IPS-NIHi7 (cell line): ENCODE measurements at regions not wholly inside any gene's neighbourhood (a gene's known extent, or its start where the extent isn't known, plus 50 kb on each side); places are given as distances from the start of the nearest gene placed in this dataset.

ENCODE experiments used
- DNase-seq: peaks from one replicate; pipeline ENCODE4 v3.0.0; 2012; ENCODE audit warnings: mixed read lengths; ENCODE audit errors: extremely low spot score

DNA sequence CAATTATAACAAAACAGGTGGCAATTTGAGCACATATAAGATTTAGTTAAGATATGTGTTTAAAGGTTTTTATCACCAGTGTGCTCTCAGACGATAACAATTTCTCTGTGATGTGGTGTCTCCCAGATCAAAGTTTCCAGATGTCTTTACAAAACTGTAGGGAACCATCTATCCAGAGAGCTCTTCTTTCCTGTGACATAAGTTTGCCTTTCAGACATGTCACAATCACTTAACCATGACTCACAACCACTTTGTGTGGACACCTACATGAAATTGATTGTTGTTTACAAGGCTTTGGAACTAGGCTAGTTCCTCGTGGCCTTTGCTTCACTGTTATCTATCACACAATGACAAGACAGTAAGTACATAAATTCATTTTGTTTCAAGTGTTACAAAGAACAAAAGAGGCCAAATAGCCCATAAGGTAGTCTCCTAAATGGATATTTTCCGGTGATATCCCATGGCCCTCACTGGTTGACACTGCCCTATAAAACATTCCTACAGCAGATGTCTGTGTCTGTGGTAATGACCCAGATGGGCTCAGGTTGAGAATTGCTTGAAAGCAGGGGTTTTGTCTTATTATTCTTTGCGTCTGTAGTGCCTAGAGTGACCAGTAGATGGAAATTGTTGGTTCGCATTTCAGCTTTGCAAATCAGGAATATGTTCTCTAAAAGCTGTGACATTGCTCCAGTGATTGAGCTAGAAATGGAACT, 297.8 kb upstream of the FAM241A start:
- no peak for DNase-seq

DNA sequence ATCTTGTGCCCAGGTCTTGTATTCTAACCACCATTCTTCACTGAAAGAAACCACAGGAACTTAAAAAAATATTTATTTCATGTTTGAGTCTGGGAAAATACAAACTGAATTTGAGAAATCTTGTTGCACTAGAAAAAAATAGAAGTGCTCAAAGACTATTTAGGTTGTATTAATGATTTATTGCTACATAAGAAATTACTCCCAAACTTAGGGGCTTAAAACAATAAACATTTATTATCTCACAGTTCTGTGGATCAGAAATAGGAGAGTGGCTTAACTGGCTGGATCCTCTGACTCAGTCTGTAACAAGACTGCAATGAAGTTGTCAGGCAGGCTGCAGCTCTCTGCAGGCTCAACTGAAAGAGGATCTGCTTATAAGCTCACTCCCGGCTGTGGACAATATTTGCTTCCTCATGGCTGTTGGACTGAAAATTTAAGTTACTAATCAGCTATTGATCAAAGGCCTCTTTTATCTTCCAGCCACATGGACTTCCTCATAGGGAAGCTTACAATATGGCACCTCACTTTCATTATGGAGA, 295.4 kb upstream of the FAM241A start:
- no peak for DNase-seq

DNA sequence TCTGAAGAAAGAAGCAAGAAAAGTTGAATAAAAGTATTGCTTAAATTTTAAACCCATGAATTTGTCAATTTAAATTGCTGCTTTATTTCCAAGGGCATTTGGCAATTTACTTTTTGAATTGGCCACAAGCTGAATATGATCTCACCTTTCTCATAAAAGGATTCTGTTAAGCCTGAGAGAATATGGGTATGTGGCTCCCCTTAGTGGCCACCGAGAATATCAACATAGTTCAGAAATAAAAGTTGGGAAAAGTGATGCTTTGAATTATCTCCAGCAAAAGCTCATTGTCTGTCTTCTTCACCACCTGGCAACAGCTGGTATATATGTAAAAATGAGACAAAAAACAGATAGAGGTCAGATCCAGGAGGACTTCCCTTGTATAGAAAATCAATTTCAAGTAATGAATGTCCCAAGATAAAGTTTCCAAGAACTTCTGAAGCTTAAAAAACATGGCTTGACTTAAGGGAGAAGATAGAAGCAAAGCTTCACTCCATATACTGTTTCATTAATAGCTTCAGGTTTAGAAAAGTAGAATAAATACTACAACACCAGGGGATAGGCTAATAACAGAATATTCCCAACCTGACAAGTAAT, 290.7 kb upstream of the FAM241A start:
- peak; percentile 23 for DNase-seq

DNA sequence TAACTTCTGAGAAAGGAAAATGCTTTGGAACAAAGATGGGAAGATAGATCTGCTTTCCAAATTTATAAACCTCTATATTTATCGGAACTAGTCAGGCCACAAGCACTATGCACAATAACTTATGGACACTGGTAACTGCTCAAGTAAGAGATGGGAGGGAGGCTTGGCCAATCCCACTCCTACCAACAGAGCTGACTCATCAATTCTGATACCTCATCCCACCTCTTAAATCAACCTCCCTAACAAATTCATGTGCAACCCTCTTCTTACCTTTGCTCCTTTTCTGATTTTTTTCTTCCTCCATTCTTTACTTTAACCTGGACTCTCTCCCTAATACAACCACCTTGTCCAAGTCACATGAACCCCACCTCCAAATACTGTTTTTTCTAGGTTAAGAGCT, 289.9 kb upstream of the FAM241A start:
- no peak for DNase-seq

DNA sequence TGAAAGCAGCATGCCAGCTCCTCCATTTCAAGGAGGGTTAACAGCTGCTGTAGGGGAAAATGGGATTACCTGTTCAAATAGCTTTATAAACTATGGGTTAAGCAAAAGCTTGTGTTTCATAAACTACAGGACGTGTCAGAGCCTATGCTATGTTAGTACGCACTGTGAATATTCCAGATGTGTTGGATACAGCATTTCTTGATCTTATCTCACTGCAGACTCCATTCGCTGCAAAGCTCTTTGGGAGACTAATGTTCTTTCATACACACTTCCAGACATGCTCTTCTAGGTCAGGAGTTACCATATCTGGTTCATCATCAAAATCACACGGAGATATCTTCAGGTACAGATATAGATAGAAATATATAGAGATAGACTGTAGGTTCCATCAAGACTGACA, 281.2 kb upstream of the FAM241A start:
- DNase-seq, result no peak

DNA sequence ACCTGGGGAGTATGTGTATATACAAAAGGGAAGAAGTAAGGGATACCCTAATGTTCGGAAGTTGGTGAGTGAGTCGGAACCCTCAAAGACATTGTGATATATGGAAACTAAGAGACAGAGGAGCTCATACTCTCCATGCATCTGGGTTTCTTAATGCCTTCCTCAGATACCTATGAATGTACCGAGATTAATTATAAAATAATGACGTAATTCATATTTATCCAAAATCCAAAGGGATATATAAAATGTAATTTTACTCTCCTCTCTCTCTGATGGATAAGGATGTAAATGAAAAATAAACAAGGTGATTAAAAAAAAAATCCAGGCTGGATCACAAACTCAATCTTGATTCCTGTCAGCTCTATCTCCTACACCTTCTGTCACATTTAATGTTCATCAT, 275.9 kb upstream of the FAM241A start:
- DNase-seq, result no peak

DNA sequence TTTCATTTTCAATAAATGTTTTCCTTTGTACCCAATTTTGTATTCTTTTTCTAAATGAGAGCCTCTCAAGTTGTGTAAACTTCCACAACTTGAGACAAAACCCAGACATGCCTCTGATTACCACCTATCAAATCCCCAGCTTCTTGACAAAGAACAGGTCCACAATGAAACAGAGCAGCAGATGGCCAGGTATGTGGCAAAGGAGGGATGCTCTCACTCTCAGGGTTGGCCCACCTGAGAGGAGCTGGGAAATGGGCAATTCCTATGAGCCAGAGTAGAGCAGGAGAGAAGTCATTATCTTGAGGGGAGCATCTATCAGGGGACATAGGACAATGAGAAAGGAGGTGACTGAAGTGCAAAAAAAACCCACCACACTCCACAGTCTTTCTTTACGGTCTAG, 273.5 kb upstream of the FAM241A start:
- DNase-seq, result peak; percentile 11

DNA sequence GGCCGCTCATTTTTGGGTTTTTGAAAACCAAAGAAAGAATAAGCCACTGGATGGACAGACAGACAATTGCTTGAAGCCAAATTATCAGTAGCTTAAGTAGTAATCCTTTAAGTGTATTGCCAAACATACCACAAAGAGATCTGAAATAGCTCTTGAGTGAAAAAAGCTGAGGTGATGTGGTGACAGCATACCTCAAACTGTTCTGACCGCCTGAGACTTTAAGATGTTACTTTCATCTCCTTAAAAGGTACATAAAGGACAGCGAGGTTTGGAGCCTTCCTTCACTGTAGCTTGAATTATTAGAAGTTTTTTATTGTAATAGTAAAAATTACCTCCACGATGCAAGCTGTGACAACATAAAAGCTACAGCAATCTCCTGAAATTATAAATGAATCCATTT, 271.5 kb upstream of the FAM241A start:
- DNase-seq, result no peak

DNA sequence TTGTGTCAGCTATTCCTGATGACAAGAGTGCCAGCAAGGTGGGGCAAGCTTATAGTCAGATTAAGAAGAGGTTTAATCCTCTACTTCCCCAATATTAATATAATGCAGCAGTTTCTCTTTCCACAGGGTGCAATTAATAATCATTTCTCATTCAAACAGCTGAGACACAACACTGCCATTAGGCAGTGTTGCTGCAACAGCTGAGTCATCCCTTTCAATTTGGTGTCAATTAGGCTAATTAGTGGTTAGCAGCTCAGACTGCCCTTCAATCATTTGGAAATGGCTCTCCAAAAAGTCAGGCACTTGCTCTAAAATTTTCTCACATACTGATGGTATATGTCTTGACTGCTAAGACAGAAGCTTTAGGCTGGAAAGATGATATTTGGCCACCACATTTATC, 265.7 kb upstream of the FAM241A start:
- no peak for DNase-seq

DNA sequence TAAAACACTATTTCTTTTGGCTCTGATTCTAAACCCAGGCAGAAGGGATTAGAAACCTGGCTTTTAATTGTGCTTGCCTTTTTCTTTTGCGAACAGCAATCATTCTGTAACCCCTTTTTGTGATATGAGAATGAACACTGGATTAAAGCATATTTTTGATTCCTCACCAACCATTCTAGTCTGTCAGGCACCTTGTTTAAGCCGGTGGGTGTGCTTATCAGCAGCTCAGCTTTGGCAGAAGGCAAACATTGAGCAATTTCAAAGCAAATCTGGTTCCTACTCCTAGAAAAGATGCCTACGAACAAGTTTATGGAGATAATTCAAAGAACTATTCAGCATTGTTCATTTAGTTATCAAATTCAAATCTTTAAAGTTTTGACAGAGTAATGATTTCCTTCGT, 265.1 kb upstream of the FAM241A start:
- no peak for DNase-seq

DNA sequence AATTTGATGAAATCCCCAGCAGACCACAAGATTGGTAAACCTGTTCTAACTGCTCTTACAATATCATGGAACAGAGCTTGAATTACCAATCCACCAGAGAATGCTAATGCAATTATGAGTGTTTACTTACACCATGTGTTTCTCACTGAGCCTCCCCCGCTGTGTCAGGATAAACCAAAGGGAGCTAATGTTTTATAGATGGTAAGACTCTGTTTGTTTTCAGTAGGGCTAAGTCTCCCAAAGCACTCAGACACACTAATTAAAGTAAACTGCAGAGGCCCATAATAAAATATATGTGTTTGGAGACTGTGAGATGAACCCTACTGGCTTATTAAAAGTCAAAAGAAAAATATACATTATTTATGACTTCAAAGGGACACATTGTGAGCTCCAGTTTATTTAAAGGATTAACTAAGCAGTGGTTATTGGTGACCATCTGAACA, 261.7 kb upstream of the FAM241A start:
- DNase-seq, result no peak

DNA sequence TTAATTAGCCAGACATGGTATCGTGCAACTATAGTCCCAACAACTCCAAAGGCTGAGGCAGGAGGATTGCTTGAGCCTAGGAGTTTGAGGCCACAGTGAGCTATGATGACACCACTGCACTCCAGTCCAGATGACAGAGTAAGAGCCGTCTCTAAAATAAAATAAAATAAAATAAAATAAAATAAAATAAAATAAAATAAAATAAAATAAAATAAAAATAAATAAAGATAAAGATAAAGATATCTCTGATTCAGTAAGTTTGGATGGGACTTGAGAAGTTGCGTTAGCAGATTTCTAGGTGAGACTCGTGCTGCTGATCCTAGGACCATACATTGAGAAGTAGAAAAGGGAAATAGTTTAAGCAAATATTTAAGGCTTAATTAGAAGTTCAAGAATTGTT, 254.8 kb upstream of the FAM241A start:
- no peak for DNase-seq

DNA sequence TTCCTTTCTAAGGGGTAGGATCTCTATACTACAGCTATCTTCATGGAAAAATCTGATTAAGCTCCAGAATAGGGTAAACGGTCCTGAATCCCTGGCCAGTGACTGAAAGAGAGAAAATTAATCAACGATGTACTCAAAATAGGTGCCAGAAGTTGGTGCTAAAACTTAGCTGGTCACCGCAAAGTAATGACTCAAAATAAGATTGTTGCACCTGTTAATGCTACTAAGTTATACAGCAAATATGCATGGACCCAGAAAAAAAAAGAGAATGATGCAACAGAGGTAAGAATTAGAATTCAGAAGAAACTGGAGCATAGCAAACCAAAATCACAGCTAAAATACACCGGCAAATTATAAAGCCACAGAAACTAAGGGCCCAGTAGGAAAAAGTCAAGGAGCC, 239.7 kb upstream of the FAM241A start:
- DNase-seq, result no peak

DNA sequence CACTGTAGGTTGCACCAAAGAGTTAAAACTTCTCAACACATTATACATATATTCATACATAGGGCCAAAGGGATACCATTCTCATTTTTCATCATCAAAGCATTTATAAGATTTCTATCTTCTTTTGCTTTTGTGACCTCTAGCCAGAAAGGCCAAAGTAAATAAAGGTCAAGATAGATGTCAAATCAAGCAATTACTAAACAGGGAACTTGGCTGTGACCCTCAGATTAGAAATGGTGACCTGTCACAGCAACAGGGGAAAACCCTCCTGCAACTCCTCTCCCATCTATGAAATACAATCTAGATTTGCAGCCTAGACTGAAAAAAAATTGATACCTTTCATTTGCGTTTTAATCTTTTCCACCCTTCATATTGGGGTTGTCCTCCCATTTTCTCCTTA, 225.6 kb upstream of the FAM241A start:
- no peak for DNase-seq

DNA sequence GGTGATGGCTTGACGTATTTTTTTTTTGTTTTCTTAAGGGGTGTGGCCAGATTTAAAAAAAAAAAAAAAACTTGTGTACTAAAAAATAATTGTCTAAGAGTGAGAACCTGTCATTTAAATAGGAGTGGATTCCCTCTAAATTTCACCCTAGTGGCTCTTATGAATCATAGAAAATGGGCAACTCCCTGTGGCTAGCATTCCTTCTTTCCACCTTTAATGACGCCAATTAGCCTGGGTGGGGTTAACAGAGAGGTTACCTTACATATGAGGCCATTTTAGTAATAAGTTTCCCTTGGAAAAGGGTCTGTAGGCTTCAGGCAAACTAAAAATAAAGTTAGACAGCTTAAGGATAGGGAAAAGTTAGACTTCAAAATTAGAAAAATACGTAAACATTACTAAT, 223.5 kb upstream of the FAM241A start:
- no peak for DNase-seq

DNA sequence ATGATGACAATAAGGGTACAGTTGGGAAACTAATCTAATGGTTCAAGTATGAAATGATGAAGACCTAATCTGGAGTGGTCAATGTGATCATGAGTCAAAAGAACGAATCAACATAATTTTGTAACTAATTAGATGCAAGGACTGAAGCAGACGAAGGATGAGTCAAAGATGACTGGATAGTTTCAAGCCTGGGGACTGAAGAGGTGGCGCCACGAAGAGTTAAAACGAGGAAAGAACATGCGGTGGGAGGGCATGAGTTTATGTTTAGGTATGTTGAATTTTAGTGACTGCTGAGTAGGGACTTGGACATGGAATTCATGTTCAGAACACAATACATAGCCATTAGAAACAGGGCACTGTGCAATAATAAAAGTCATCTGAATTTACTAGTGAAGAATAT, 221.5 kb upstream of the FAM241A start:
- no peak for DNase-seq

DNA sequence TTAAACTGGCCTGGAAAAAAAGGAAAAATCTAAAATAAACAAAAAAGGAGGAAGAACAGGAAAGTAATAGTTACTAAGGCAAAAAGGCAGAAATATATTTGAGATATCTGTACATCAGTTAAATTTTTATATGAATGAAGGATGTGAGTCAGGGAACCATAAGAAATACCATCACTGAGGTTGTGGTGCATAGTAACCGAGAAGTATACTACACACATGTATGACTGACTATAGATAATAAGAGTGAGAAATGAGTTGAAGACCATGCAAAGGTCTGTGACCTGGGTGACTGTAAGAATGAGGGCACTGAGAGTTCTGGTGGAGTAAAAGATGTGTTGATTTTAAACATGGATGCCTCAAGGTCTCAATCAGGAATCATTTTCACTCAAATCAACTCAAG, 220.6 kb upstream of the FAM241A start:
- no peak for DNase-seq

DNA sequence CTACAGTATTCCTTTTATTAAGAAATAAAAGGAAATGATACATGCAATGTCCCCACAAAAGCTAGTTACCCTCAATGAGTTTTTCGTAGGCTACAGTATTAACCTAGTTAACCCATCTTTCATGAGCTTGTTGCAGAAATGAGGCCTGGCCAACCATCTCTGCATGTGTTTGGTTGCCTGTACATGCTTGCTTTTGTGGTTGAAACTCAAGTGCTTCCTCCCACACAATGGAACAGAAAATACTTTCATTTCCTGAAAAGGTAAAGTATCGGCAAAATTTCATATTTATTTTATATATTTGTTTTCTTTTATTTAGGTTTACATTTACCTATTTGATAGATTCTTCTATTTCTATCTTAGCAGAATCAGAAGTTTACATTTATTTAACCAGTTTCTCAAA, 214.6 kb upstream of the FAM241A start:
- DNase-seq, result no peak

DNA sequence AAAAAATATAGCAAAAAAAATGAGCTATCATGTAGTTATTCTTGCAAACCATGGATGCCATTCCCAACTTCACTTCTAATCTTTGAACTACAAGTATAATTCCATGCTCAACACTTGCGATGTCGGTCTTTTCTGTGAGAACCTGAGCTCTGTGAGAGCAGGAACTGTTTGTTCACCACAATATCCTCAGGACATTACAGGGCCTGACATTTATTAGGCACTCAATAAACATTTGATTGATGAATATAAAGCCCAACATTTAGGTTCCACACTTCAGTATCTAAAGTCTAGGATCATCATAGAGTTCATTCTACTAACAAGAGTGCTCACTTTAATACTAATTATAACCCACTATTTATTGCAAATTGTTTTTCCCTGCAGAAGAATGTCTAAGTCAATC, 211.6 kb upstream of the FAM241A start:
- DNase-seq, result no peak

DNA sequence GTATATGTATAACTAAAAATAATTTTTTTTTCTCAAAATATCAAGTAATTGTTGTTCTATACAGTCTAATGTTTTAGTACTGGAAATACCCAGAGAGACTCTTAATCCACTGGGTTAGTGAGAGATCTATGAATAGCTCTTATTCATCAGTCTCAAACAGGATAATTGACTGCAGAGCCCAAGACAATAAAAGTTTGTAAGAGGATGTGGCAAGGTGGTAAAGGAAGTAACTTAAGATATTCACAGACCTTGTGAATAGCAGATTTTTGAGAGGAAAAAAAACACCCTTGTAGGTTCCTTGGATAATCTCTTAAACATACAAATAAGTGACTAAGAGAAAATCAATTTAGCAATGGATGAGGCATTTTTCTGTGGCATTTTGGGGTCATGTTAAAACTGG, 210.9 kb upstream of the FAM241A start:
- DNase-seq, result no peak

DNA sequence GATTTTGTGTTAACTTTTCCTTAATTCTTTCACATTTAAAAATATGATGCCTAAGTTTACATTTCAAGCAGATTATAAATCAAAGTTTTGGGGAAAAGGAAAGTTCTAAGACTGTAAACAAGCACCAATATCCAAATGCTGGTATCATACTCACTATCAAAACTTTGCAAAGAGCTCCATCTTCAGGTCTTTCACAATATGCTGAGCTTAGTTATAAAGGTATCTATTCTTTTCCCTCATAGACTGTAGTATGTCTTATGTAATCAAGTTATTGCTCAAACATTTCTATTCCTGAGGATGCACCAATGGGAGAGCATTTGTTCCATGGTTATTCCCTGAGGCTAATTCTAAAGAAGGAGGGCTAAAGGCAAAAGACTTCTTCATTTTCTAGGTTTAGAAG, 207.9 kb upstream of the FAM241A start:
- no peak for DNase-seq

DNA sequence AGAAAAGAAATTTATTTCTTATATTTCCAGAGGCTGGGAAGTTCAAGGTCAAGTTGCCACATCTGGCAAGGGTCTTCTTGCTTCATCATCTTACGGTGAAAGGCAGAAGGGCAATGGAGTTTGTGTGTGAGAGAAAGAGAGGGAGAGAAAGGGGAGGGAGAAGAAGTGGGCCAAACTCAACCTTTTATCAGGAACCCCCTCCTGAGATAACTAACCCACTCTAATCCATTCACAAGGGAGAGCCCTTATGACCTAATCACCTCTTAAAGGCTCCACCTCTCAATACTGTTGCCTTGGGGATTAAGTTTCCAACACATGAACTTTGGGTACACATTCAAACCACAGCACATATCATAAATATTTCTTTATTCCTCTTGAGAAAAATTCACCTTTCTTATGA, 203.3 kb upstream of the FAM241A start:
- no peak for DNase-seq

DNA sequence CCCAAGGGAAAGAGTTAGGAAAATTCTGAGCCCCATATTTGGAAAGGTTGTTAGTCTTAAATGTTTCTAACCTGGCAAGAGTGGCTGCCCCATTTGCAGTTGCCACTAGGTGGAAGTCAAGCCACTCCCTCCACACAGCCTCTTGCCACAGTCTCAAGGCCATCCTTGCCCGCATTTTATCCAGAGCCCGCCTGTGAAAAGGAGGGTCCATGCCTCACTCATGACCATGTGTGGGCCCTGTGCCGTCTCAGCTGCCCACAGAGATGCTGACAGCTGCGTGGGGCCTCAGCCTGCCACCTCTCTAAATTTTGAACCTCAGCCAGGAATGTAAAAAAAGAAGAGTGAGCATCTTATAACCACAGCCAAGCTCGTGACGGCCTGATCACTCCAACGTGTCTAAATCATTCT, 201.5 kb upstream of the FAM241A start:
- peak; percentile 81 for DNase-seq

DNA sequence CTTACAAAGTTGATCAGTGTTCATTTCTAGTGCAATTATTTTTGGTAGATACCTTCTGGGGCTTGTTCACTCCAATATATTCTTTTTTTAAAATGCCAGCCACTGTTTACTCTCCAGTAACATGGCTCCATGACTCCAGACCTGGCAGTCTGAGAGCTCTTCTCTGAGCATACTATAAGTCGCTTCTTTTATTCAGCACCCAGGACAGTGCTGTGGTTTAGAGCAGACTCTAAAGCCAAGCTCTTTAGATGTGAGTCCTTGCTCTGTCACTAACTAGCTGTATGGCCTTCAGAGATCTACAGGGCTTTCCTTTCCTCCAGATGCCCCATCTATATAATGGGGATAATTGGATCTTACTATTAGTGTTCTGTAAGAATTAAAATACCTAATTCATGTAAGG, 200.2 kb upstream of the FAM241A start:
- DNase-seq, result peak; percentile 32
